NCI-H524 (cell line): ENCODE measurements at regions not wholly inside any gene's neighbourhood (a gene's known extent, or its start where the extent isn't known, plus 50 kb on each side); places are given as distances from the start of the nearest gene placed in this dataset.
"Not testable (repeated sequence)": the region's sequence is repeated elsewhere in the genome, so short reads cannot be mapped to it uniquely, and the experiment has no call there.

ENCODE experiments used
- DNase-seq, 2 experiments: peaks; one replicate each; lab custom pipeline; 2025; lab: John Stamatoyannopoulos, UW

DNA sequence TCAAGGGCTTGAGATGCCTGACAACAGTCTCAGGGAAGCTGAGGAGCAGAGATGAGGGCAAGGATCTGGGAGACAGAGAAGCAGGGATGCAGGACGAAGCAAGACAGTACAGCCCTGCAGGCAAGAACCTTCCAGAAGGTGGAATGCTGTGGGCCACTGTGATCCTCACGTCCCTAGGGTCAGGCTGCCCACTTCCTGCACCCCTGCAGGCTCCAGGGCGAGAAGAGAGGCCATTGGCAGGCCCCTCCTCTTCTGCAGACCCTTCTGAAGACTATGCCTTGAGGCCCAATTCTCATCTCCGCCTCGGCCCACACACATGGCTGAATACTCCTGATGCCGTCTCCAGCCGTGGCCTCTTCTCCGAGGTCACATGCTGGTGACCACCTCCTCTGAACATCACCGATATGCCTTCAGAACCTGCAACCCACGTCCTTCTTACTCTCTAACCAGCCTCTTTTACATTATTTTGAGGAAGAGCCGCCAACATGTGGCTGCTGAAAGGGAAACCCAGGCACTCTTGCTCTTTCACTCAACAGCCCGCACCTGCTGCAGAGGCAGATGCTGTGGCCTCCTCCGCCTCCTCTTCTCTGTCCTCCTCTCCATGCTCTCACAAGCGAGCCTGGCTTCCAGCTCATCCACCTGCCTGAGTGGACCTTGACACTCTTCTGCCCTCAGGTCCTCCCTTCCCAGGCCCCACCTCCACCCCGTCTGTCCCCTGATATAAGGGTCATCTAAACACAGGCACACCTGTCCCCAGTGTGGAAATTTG is 181.5 kb downstream of the IRX2 start:
- DNase-seq = no peak

DNA sequence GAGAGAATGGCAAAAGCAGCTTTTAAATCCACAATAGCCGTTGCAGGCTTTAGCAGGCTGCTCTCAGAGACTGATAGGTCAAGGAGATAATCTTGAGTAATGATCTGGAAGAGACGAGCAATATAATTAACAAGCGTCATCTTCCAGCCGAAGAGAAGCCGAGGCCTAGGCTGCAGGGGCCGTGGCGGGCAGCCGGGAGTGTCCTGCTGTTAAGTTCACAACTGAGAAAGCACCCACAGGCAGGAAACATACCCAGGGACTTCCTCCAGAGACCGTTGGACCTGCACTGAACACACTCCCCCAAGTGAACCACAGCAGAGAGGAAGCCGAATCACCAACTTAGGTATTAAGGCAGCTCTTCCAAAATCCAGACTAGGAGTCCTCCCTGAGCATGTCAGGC is 182.3 kb downstream of the IRX2 start:
- no peak for DNase-seq

DNA sequence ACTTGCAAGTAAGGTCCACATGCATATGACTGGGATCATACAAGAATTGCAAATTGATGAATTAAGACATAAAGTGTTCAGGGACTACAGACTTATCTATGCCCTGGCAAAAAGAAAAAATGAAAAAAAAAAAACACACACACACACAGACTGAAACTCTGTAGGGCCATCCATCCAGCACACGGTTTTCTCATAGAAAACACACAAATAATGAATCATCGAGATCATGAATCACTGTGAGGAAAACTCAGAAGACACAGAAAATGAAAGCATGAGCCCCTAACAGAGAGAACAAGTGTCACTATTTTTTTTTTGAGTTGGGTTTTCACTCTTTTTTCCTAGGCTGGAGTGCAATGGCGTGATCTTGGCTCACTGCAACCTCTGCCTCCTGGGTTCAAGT is 185.2 kb downstream of the IRX2 start:
- no peak for DNase-seq

DNA sequence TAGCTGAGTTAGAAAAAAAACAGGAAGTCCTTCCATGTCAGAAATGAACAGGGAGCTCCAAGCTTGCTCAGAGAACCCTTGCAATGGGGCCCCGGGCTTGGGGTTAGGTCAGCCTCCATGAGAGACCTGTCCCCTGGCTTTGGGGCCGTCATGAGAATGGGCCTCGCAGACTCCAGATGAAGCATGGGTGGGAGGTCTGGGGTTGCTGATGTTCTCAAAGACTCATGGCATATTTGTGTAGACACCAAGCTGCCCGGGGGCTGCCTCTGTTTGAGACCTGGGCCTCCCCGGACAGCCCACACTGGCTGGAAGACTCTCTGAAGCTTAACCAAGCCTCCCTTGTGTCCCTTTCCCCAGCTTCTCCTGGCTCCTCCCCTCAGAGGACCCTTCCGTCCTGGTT is 186.3 kb downstream of the IRX2 start:
- DNase-seq = no peak

DNA sequence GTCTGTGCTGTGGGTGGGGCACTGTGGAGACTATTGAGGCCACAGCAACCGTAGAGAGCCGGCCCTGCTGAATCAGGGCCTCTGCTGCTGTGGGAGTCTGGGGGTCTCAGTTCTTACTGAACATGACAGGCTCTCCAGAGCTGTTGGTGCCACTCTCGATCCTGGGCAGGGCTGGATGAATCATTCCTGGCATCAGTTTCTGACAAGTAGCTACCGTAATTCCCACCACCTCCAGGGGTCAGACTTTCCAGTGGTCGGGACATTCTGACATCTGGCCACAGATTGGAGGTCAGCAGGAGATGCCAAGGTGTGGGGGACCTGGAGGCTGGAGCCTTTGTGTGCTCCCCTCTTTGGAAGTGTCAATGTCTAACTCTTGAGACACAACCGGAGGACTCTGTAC is 188.4 kb downstream of the IRX2 start:
- DNase-seq = no peak

DNA sequence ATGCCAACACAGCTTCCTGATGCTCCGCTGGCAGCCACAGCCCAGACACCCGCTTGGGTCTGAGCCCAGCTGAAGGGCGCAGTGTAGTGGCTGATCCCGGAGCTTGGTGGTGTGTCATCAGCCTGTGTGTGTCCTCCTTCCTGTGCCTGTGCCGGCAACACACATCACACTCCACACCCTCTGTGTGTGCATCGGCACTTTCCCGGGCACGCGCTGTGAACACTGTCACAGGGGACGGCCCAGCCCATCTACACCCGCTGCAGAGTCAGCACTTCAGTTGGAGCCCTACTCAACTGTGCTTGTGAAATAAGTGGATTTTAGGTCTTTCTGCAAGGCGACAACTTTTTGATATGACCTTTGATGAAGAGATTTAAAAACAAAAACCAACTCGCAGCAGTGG is 189.4 kb downstream of the IRX2 start:
- no peak for DNase-seq

DNA sequence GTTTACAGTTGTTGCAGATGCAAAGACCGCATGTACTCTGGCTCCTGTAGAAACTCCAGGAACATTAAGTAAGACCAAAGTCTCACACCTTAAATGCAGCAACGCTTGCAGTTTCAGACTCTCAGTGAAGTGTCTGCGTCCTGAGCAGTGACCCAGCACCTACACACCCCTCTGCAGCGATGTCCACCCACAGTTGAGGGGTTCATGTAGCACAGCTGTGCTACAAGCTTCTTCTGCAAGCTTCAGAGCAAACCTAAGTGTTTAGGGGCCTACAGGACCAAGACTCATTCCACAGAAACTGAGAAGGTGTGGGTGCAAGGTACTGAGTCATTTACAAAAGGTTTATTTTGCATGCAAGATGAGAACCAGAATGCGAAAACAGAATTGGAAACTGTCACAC is 191.0 kb downstream of the IRX2 start:
- no peak for DNase-seq

DNA sequence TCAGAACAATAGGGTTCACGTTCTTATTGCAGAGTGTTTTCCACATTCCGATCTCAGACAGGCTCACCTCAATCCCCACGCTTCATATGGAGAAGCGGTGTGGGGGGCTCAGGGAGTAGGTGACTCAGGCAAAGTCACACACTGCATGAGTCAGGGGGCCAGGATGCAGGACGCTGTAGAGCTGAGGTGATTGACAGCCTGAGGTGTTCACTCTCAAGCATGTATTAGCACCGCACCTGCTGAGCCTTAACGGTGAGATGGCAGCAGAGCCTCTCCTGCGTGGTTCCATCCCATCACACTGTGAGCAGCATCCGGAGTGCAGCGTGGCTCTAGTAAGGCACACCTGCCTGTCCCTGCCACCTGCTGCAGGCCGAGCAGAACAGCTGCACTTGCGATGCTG is 194.0 kb downstream of the IRX2 start:
- no peak for DNase-seq

DNA sequence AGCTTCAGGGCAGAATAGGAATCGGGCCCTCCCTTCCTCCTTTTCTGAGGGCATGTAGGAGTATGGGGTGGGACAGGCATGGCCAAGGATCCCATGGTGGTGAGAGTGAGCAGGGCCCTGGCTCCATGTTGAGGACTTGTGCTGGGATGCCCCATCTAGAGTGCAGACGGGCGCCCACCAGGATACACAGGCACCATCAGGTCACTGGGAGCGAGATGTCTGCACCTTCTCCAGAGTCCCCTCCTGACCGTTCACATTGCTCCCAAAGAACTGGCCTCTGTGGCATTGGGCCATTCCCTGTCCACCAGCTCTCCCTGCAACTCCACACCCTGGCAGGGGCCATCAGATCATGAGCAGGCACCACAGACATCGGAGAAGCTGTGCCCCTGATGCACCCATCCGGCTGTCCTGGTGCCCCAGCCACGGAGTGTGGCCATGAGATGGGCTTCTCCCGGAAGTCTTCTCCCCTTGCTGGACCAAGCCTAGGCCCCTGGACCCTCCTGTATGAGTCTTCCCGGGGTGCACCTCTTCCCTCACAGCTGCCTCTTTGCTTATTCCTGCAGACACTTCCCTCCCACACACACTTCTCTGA is 195.0 kb downstream of the IRX2 start:
- DNase-seq = no peak

DNA sequence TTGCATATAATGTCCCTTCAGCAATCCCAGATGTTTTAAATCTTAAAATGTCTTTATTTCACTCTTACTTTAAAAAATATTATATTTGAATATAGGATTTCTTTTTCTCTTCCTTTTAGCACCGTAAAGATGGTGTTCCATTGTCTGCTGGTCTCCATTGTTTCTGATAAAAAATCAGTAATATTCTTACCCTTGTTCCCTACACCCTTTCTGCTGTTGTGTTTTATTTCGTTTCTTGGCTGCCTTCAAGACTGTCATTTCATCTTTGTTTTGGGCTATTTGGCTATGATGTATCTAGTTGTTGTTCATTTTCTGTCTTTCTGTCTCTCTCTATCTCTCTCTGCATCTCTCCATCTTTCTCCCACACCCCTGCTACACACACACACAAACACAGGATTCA is 197.9 kb downstream of the IRX2 start:
- no peak for DNase-seq

DNA sequence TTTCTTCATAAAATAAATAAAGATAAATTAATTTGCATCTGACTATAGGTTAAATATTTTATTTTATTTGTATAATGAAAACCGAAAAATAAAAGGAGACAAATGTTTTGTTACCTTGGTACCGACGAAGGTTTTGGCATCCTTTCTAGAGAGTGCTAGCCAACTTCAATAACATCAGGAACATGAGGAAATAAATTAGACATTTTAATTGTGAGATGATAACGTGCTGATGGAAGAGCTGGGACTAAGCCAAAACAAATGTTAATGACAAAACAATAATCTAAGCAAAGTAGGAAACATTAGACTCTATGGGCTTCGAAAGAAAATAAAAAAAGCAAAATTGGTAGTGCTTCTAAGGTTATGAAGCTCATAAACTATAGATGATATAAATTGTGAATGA is 201.0 kb downstream of the IRX2 start:
- DNase-seq = no peak

DNA sequence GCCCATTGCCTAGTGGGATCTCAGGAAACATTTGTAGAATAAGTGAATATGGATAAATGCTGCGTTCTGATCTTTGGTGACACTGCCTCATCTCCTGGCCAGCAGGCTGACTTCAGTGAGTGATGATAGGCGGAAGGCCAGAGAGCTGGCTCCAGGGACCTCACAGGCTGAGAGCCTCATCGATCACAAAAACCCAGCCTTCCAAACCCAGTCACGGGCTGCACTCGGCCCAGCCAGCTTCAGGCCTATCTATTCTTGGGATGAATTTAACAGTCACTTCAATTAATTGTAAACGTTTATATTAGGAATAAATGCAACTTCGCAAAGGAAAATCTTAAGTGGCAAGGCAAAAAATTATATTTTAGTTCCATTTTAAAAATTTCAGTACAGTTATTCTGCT is 201.6 kb downstream of the IRX2 start:
- DNase-seq = no peak

DNA sequence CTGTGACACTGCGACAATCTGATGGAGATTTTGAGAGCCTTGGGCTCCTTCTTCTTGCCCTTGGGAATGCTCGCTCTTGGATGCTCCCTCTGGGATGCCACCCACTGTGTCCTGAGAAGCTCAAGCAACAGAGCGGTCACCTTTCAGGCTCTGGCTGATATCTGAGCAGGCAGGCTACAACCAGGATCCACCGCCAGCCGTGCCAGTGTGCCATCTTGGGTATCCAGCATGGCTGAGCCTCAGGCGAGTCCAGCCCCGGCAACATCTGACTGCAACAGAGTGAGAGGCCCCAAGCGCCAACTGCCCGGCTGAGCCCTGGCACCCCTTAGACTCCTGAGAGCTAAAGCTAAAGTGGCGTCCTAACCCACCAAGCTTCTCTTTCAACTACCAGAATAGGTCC is 202.1 kb downstream of the IRX2 start:
- DNase-seq = no peak

DNA sequence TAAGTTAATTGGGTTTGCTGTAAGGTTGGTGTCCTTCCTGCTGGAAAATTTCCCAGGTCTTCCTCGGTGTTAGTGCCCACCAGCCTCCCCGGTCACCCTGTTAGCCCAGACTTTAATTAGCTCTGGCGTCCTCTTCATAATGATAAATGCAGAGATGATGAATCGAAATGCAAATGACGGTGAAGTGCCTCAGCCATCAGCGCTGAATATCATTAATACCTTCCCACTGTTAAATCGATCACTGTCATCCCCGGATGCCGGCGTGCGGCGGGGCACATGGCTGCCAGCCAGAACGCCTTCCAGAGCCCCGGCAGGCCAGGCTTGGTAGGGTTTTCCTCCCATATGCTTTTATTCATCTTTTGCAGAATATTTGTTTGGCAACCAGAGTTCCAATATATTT is 204.5 kb downstream of the IRX2 start:
- DNase-seq = no peak

DNA sequence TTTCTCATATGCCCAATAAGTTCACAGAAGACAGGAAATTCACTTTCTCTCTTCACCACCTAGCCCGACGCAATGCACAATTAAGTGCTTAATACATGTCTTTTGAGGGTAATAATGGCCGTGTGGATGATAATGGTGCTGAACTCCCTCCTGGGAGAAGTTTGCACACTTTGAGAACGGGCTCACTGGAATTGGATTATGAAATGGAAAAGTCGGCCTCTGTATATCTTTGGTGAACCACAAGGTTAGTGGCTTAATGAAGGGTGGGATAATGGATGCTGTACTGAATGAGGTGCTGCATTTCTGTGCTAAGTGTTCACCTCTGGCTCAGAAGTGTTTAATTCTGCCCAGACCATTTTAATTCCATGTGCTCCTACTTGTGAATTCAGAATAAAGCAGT is 207.5 kb downstream of the IRX2 start:
- DNase-seq = no peak

DNA sequence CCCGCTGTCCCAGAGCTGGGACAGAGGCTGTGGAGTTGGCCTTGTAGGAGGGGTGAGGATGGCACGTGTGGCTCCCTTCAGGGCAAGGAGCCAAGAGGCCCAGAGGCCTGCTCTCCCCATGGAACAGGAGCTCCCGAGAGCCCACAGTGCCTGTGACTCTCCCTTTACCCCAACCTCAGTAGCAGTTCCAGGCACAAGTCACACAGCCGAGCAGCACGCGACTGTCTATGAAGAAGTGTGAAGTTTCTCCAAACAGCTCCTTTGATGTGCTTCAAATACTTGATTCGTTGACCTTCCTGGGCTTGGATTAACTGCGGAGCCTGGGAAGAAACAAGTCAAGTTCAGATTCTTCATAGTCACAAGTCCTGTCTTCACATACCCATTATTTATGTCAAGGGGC is 208.7 kb downstream of the IRX2 start:
- no peak for DNase-seq

DNA sequence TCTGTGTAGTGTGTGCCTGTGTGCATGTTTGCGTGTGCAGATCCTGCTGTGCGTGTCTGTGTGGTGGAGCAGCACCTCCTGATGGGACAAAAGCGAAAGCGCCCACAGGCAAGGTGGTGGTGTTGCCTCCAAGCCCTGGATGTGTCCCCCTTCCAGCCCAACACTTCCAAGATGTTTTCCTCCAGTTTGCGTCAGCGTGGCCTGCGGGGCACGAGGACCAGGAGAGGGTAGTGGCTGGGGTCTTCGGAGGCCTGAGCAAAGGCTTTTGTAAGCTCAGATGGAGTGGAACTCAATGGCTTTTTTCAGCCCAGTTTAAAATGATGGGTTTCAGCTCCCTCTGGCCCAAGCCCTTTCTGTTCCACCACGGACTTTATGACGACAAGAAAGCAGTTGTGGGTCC is 209.5 kb downstream of the IRX2 start:
- no peak for DNase-seq

DNA sequence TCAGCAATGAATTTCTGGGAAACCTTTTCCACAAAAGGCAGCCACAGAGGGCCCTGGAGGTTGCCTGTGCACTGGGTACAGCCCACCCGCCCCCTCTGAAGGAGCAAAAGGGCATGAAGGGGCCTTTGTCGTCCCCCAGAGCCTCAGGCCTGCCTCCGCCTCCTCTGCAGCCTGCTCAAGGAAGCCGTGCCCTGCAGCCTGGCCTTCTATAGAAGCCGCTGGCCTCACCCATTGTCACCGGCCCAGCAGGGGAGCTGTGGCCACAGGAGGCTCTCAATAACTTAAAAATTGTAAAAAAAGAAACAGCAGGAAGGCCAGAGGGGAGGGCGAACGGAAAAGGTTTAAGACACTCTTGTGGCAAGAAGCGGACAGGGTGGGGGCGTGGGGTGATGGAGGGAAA is 213.3 kb downstream of the IRX2 start:
- DNase-seq = no peak

DNA sequence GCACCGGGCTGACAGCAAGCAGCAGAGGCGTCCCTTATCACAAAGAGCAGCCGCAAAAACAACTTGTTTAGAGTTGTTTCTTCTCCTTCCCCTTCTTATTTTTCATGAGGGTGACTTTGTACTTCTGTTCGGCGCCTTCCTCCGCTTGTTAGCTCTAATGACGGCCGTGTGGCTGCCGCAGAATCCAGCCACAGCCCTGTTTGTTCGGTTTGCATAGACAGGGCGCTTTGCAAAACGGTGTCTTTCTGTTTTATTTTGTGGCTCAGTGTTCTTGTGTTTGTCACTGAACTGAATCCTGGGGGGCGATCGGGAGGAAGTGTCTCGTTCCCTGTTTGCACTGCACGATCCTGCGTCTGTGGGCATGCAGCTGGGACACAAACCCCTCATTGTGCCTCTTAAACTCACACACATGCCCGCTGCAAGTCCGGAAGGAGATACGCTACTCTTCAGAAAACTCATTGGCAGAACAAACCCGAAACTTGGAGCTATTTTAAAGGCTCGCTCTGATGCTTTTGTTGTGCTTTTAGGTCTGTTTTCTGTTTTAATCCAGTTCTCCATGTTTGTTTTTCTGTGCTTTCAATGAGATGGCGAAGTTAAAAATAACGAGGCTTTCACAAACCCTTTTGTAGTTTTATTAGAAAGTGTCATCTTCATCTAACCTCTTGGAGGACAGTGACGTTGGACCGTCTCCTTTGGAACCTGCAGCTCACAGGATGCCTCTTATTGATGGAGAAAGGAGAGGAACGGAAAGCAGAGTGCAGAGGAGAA is 213.9 kb downstream of the IRX2 start:
- no peak for DNase-seq

DNA sequence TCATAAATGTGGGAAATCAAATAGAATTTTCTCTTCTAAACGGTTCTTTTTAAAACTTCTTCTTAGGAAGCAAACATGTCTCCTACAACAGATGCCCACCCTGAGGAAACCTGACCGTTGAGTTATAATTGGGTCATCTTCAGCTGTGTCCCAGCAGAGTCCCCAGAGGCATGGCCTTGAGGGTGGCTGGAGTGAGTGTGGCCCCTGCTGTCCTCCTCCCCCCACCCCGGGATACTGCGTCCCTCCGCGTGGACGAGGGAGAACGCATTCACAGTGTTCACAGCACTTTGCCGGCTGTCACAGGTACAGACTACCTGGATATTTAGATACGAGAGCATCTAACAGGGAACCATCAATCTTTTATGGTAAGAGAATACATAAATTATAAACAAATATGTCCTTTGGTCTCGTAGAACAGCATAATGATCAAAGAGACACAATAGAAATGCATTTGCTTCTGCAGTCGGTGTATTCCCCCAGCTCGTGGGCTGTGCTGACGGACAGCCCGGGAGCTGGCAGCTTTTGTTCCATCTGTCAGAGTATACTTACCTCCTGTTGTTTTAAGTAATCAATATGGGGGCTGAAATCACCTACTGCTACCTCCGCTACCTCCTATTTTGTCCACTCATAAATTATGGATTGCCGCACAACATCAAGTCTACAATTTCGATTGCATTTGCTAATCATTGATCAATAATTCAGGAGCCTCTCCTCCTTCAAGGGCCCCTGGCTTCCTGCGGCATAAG is 214.7 kb downstream of the IRX2 start:
- peak; percentile 29 to 84 for DNase-seq

DNA sequence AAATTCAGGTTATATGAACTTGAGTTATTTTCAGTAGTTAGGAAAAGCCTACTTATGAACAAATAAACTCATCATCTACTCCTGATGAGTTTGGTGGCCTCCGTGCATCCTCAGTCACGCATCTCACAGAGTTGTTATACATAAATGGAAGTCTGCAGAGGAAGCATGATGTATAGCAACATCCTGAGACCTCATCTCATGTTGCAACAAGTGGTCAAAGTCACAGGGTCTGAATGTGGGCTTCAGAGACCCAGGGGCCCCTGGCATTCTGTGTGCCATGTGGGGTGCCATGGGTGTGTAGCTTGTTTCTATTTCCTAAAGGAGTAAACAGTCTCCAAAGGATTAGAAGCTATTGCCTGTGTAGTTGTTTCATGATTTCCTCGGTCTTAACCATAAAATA is 216.5 kb downstream of the IRX2 start:
- no peak for DNase-seq

DNA sequence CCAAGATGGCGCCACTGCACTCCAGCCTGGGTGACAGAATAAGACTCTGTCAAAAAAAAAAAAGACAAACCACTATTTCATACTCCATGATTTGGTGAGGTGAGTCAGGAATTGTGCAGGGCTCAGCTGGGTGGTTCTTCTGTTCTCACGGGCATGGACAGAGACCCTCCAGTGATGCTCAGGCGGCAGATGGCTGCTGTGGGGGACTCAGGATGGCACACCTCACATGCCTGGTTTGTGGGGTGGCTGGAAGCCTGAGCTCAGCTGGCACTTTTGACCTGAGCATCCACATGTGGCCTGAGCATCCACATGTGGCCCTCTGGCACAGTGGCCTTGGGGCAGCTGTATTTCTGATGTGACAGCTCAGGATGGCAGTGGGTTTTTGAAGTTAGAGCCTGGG is 217.2 kb downstream of the IRX2 start:
- DNase-seq = no peak

DNA sequence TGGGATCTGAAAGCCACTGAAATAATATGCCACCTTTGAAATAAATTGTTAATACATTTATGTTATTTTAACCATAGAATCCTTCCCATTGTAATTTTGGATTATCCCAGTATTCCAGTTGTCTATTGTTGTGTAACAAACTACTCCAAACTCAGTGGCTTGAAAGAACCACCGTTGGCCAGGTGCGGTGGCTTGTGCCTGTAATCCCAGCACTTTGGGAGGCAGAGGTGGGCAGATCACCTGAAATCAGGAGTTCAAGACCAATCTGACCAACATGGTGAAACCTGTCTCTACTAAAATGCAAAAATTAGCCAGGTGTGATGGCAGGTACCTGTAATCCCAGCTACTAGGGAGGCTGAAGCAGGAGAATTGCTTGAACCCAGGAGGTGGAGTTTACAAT is 217.6 kb downstream of the IRX2 start:
- DNase-seq = not testable (repeated sequence)
